EH (cell line): ENCODE measurements at regions not wholly inside any gene's neighbourhood (a gene's known extent, or its start where the extent isn't known, plus 50 kb on each side); places are given as distances from the start of the nearest gene placed in this dataset.

Source experiments
- DNase-seq: peaks from one replicate; pipeline ENCODE4 v3.0.0-alpha.2; 2015; ENCODE audit warnings: low read depth

GRCh38 chr9:1429297-1429696 lies 379.1 kb downstream of the DMRT2 start:
- no peak for DNase-seq

GRCh38 chr9:1431461-1431860 lies 381.3 kb downstream of the DMRT2 start:
- DNase-seq: no peak

- no peak for DNase-seq
These were observed 384.1 kb downstream of the DMRT2 start for GRCh38 chr9:1434052-1434767.

GRCh38 chr9:1434811-1435210 lies 384.7 kb downstream of the DMRT2 start:
- DNase-seq: no peak

GRCh38 chr9:1440256-1440655 lies 390.1 kb downstream of the DMRT2 start:
- no peak for DNase-seq

GRCh38 chr9:1442105-1442504 lies 391.9 kb downstream of the DMRT2 start:
- DNase-seq: no peak

- DNase-seq: no peak
These were observed 393.3 kb downstream of the DMRT2 start for GRCh38 chr9:1443450-1443849.

GRCh38 chr9:1446671-1447070 lies 396.5 kb downstream of the DMRT2 start:
- DNase-seq: no peak

- DNase-seq: no peak
These were observed 403.5 kb downstream of the DMRT2 start for GRCh38 chr9:1453636-1454035.

GRCh38 chr9:1454211-1454610 lies 404.1 kb downstream of the DMRT2 start:
- DNase-seq: no peak

- DNase-seq: no peak
These were observed 404.6 kb downstream of the DMRT2 start for GRCh38 chr9:1454616-1455347.

GRCh38 chr9:1455766-1456165 lies 405.6 kb downstream of the DMRT2 start:
- no peak for DNase-seq

GRCh38 chr9:1456301-1457024 lies 406.3 kb downstream of the DMRT2 start:
- no peak for DNase-seq

GRCh38 chr9:1457460-1457859 lies 407.3 kb downstream of the DMRT2 start:
- no peak for DNase-seq

GRCh38 chr9:1458503-1458902 lies 408.3 kb downstream of the DMRT2 start:
- peak; percentile 69 for DNase-seq

GRCh38 chr9:1460143-1460769 lies 410.1 kb downstream of the DMRT2 start:
- DNase-seq: no peak

GRCh38 chr9:1461812-1462211 lies 411.7 kb downstream of the DMRT2 start:
- DNase-seq: no peak

- no peak for DNase-seq
These were observed 412.6 kb downstream of the DMRT2 start for GRCh38 chr9:1462626-1463308.

- DNase-seq: no peak
These were observed 419.8 kb downstream of the DMRT2 start for GRCh38 chr9:1469996-1470395.

- no peak for DNase-seq
These were observed 423.9 kb downstream of the DMRT2 start for GRCh38 chr9:1473956-1474634.

GRCh38 chr9:1474671-1475070 lies 424.5 kb downstream of the DMRT2 start:
- DNase-seq: no peak
